ENCODE measurements at regions not wholly inside any gene's neighbourhood (a gene's known extent, or its start where the extent isn't known, plus 50 kb on each side); places are given as distances from the start of the nearest gene placed in this dataset.

- no TSS peak for BruUV-seq (replicated peaks)
- Histone ChIP-seq H3K9me3 (ENCODE audit: low read depth, low read length, poor library complexity, severe bottlenecking) (peaks cover 10% of the 10 kb centered on the region), H3K4me1 (ENCODE audit: insufficient read depth, low read length, poor library complexity, severe bottlenecking) (no peaks in the 10 kb centered on the region), H3K27ac (ENCODE audit: low read depth, low read length, poor library complexity, severe bottlenecking) (no peak overlapping the region), H3K36me3 (ENCODE audit: insufficient read depth, low read length, poor library complexity, severe bottlenecking) (no peaks in the 10 kb centered on the region), H3K4me3 (ENCODE audit: low read depth, low read length, poor library complexity, severe bottlenecking) (no peak overlapping the region), H3K27me3 (replicated peaks; ENCODE audit: insufficient read depth, low read depth, low read length, poor library complexity) (no peaks in the 10 kb centered on the region)
- no peak for TF ChIP-seq EZH2 (IDR thresholded peaks at IDR 0.05; ENCODE audit: borderline replicate concordance, low read depth, low read length, poor library complexity, severe bottlenecking)
- POLR2A ChIA-PET (ENCODE audit: low non-redundant PET): no interaction called here
- CTCF ChIA-PET: no interaction called here
- DNase-seq (ENCODE audit: low spot score): no peak
- intact Hi-C loops (cut with micrococcal nuclease; ENCODE audit: unreplicated experiment): no loop called here
Observed at GRCh38 chr7:39882148-39882784, 67.8 kb upstream of the CDK13 start.

- Histone ChIP-seq H3K4me3 (ENCODE audit: low read depth, low read length, poor library complexity, severe bottlenecking) (no peak overlapping the region), H3K27me3 (replicated peaks; ENCODE audit: insufficient read depth, low read depth, low read length, poor library complexity) (no peaks in the 10 kb centered on the region), H3K36me3 (ENCODE audit: insufficient read depth, low read length, poor library complexity, severe bottlenecking) (no peaks in the 10 kb centered on the region), H3K4me1 (ENCODE audit: insufficient read depth, low read length, poor library complexity, severe bottlenecking) (no peaks in the 10 kb centered on the region), H3K9me3 (ENCODE audit: low read depth, low read length, poor library complexity, severe bottlenecking) (peaks cover 10% of the 10 kb centered on the region), H3K27ac (ENCODE audit: low read depth, low read length, poor library complexity, severe bottlenecking) (no peak overlapping the region)
- TF ChIP-seq, protein P1, sequence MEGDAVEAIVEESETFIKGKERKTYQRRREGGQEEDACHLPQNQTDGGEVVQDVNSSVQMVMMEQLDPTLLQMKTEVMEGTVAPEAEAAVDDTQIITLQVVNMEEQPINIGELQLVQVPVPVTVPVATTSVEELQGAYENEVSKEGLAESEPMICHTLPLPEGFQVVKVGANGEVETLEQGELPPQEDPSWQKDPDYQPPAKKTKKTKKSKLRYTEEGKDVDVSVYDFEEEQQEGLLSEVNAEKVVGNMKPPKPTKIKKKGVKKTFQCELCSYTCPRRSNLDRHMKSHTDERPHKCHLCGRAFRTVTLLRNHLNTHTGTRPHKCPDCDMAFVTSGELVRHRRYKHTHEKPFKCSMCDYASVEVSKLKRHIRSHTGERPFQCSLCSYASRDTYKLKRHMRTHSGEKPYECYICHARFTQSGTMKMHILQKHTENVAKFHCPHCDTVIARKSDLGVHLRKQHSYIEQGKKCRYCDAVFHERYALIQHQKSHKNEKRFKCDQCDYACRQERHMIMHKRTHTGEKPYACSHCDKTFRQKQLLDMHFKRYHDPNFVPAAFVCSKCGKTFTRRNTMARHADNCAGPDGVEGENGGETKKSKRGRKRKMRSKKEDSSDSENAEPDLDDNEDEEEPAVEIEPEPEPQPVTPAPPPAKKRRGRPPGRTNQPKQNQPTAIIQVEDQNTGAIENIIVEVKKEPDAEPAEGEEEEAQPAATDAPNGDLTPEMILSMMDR (conservative IDR thresholded peaks at IDR 0.05; ENCODE audit: low read depth, low read length): no peak
- TF ChIP-seq EZH2 (IDR thresholded peaks at IDR 0.05; ENCODE audit: borderline replicate concordance, low read depth, low read length, poor library complexity, severe bottlenecking): no peak
- CTCF ChIA-PET: interaction anchor here (0.6 kb wide), 1 partner anchor 1949 kb away, joined by 4 read pairs; no protein-coding TSS in a partner anchor
- POLR2A ChIA-PET (ENCODE audit: low non-redundant PET): no interaction called here
- no TSS peak for BruUV-seq (replicated peaks)
- no peak for DNase-seq (ENCODE audit: low spot score)
- intact Hi-C loops (cut with micrococcal nuclease; ENCODE audit: unreplicated experiment): no loop called here
Observed at GRCh38 chr7:39883812-39884390, 66.2 kb upstream of the CDK13 start.

- TF ChIP-seq, protein P1 (conservative IDR thresholded peaks at IDR 0.05; ENCODE audit: low read depth, low read length): no peak
- TF ChIP-seq EZH2 (IDR thresholded peaks at IDR 0.05; ENCODE audit: borderline replicate concordance, low read depth, low read length, poor library complexity, severe bottlenecking): no peak
- BruUV-seq (replicated peaks): no TSS peak
- Histone ChIP-seq H3K4me3 (ENCODE audit: low read depth, low read length, poor library complexity, severe bottlenecking) (no peak overlapping the region), H3K36me3 (ENCODE audit: insufficient read depth, low read length, poor library complexity, severe bottlenecking) (no peaks in the 10 kb centered on the region), H3K27ac (ENCODE audit: low read depth, low read length, poor library complexity, severe bottlenecking) (no peak overlapping the region), H3K4me1 (ENCODE audit: insufficient read depth, low read length, poor library complexity, severe bottlenecking) (no peaks in the 10 kb centered on the region), H3K9me3 (ENCODE audit: low read depth, low read length, poor library complexity, severe bottlenecking) (no peaks in the 10 kb centered on the region), H3K27me3 (replicated peaks; ENCODE audit: insufficient read depth, low read depth, low read length, poor library complexity) (no peaks in the 10 kb centered on the region)
- ChIA-PET POLR2A (ENCODE audit: low non-redundant PET) (no interaction called here), CTCF (no interaction called here)
- no peak for DNase-seq (ENCODE audit: low spot score)
- intact Hi-C loops (cut with micrococcal nuclease; ENCODE audit: unreplicated experiment): no loop called here
Observed at GRCh38 chr7:39888171-39888853, 61.7 kb upstream of the CDK13 start.
